K562 (cell line): ENCODE measurements at regions not wholly inside any gene's neighbourhood (a gene's known extent, or its start where the extent isn't known, plus 50 kb on each side); places are given as distances from the start of the nearest gene placed in this dataset.

Experiments
- ATAC-seq: fragments of 200-7000 bp; cut with Tn5 transposase; 3 replicates; pipeline ENCODE4 v1.9.1; 2020; ENCODE audit warnings: moderate library complexity
- BruUV-seq: library from RNA; stranded (reverse); fragments of 400-500 nt; replicated peaks from 2 replicates; lab custom pipeline; 2021; lab: Mats Ljungman, UMichigan
- CTCF ChIA-PET: fragments of 300-600 bp; formaldehyde crosslinking; extraction: SDS; loops from one replicate; lab custom pipeline; 2021; ENCODE audit warnings: low intra/inter-chr PET ratio; lab: Yijun Ruan, JAX
- POLR2A ChIA-PET: fragments of 300-600, 350-650 bp; sonication (Branson Sonifier 250); formaldehyde crosslinking; extraction: SDS; loops from one replicate; lab custom pipeline; 2021; ENCODE audit warnings: antibody characterized with exemption, inconsistent platforms; lab: Yijun Ruan, JAX
- DNase-seq, 4 experiments: peaks; one replicate each; pipeline versions ENCODE4 v3.0.0 to v3.0.0-alpha.2; 2011 to 2018; ENCODE audit warnings: low spot score in 3 of 4, mixed read lengths in 3 of 4; ENCODE audit errors: extremely low read depth in 1 of 4
- FAIRE-seq: peaks from 2 replicates; lab custom pipeline; 2011; peaks lifted over from hg19 to GRCh38; lab: Jason Lieb, UNC
- H2AFZ ChIP-seq: 2 replicates; pipeline ENCODE4 v1.6.0; 2011; ENCODE audit warnings: low read depth, low read length, control low read depth, inconsistent platforms
- H3K27ac ChIP-seq: fragments of 200-600 bp; 3 replicates; pipeline ENCODE4 v1.8.0; 2011; ENCODE audit warnings: low read depth, mild to moderate bottlenecking, control low read depth, inconsistent platforms, low read length, moderate library complexity, mixed read lengths; ENCODE audit errors: extremely low read depth
- H3K27me3 ChIP-seq, 2 experiments: fragments of 300-600 bp in 1 of 2; 2 replicates in 1 of 2; 3 replicates in 1 of 2; pipeline versions ENCODE4 v1.6.0 to v1.8.0; 2011; ENCODE audit warnings: inconsistent platforms in 2 of 2, low read length in 2 of 2, mild to moderate bottlenecking in 1 of 2, mixed read lengths in 1 of 2, moderate library complexity in 1 of 2; ENCODE audit not compliant: control insufficient read depth in 2 of 2, insufficient read depth in 2 of 2
- H3K36me3 ChIP-seq: fragments of 300-600 bp; 3 replicates; pipeline ENCODE4 v1.8.0; 2011; ENCODE audit warnings: mild to moderate bottlenecking, low read length, inconsistent platforms; ENCODE audit not compliant: control insufficient read depth, insufficient read depth
- H3K4me1 ChIP-seq, 2 experiments: fragments of 200-600 bp in 1 of 2; replicated peaks in 1 of 2; 2 replicates in 1 of 2; 3 replicates in 1 of 2; pipeline versions ENCODE4 v1.5.1 to v1.8.0; 2011; ENCODE audit warnings: inconsistent platforms in 2 of 2, low read length in 2 of 2, mild to moderate bottlenecking in 1 of 2, mixed read lengths in 1 of 2, moderate library complexity in 1 of 2; ENCODE audit not compliant: control insufficient read depth in 2 of 2, insufficient read depth in 2 of 2
- H3K4me2 ChIP-seq: 2 replicates; pipeline ENCODE4 v1.6.1; 2011; ENCODE audit warnings: low read length, control low read depth, inconsistent platforms, mixed read lengths; ENCODE audit not compliant: insufficient read depth
- H3K4me3 ChIP-seq: fragments of 200-600 bp; sonication (generic), shearing (Covaris generic); 2 replicates; pipeline ENCODE4 v1.5.1; 2016; ENCODE audit warnings: control low read depth, inconsistent platforms
- H3K79me2 ChIP-seq: fragments of 200-600 bp; 3 replicates; pipeline ENCODE4 v1.8.0; 2011; ENCODE audit warnings: low read length, inconsistent platforms; ENCODE audit not compliant: control insufficient read depth, insufficient read depth
- H3K9ac ChIP-seq, 2 experiments: 2 replicates each; pipeline versions ENCODE4 v1.6.0 to v1.6.1; 2011; ENCODE audit warnings: low read depth in 2 of 2, low read length in 2 of 2, control low read depth in 1 of 2, inconsistent platforms in 1 of 2, mild to moderate bottlenecking in 1 of 2, mixed read lengths in 1 of 2; ENCODE audit not compliant: insufficient read depth in 1 of 2
- H3K9me1 ChIP-seq: one replicate; pipeline ENCODE4 v1.6.0; 2011; ENCODE audit warnings: inconsistent platforms, mild to moderate bottlenecking, low read length, moderate library complexity; ENCODE audit not compliant: control insufficient read depth, insufficient read depth
- H3K9me3 ChIP-seq: replicated peaks from 2 replicates; pipeline ENCODE4 v1.5.1; 2011; ENCODE audit warnings: low read depth, low read length, inconsistent platforms; ENCODE audit not compliant: control insufficient read depth, insufficient read depth
- H4K20me1 ChIP-seq: replicated peaks from 2 replicates; pipeline ENCODE4 v1.6.1; 2011; ENCODE audit warnings: low read length, inconsistent platforms, mixed read lengths; ENCODE audit not compliant: control insufficient read depth, insufficient read depth
- FIP1L1 ChIP-seq: fragments of 200-400 bp; formaldehyde crosslinking; IDR thresholded peaks from 2 replicates; pipeline ENCODE4 v1.6.1; 2018; ENCODE audit warnings: mild to moderate bottlenecking, low read depth, low read length; ENCODE audit not compliant: poor library complexity, severe bottlenecking
- ILK ChIP-seq: fragments of 450-650 bp; IDR thresholded peaks from 2 replicates; pipeline ENCODE4 v1.6.1; 2016; ENCODE audit warnings: missing genetic modification characterization, low read depth, mild to moderate bottlenecking, missing compliant biosample characterization, moderate library complexity, borderline replicate concordance
- PKNOX1 ChIP-seq: fragments of 450-650 bp; IDR thresholded peaks from 2 replicates; pipeline ENCODE4 v1.6.1; 2016
- SPI1 ChIP-seq: IDR thresholded peaks from 2 replicates; pipeline ENCODE4 v1.6.1; 2011; ENCODE audit warnings: low read depth, low read length, control low read depth, borderline replicate concordance
- ZKSCAN1 ChIP-seq: fragments of 150-350 bp; IDR thresholded peaks from 2 replicates; pipeline ENCODE4 v1.6.1; 2016; ENCODE audit warnings: low read depth, low read length
- WGBS: fragments of 100-300 bp; shearing (Covaris generic); methylation state at CpG from one replicate; pipeline ENCODE4 v1.1.6; 2016; ENCODE audit warnings: low coverage, mixed read lengths; ENCODE audit not compliant: insufficient coverage; ENCODE audit errors: missing lambda C conversion rate; 5-methylcytosine and 5-hydroxymethylcytosine counted together
- in situ Hi-C: fragments of 300-500 bp; cut with MboI; formaldehyde crosslinking; loops from 4 replicates; pipeline ENCODE4 v1.15.0; 2018; ENCODE audit warnings: inconsistent platforms, mixed read lengths
- intact Hi-C: fragments of 100-400 bp; cut with micrococcal nuclease; formaldehyde crosslinking; loops from 2 replicates; pipeline ENCODE4 v1.14.2; 2022
- TF ChIP-seq, protein P1 (sequence below): fragments of 150-350 bp; conservative IDR thresholded peaks from 2 replicates; pipeline ENCODE4 v1.6.1; 2014; ENCODE audit warnings: low read length

GRCh38 chr2:120873958-120874887, 138.6 kb downstream of the GLI2 start:
- H3K9me1 ChIP-seq: peaks cover 4% of the 10 kb centered on the region
- intact Hi-C loops (no loop called here), in situ Hi-C loops (no loop called here)
- ATAC-seq (no peak), FAIRE-seq (no peak), DNase-seq (no peak)
- H3K27me3 ChIP-seq: peaks cover 55 to 75% of the 10 kb centered on the region in 2 experiments
- H3K9ac ChIP-seq: no peak overlapping the region
- no peaks in the 10 kb centered on the region for H3K36me3 ChIP-seq
- H3K9me3 ChIP-seq: no peaks in the 10 kb centered on the region
- CTCF ChIA-PET: no interaction called here
- no peak overlapping the region for H3K4me2 ChIP-seq
- H2AFZ ChIP-seq: no peak overlapping the region
- no peak overlapping the region for H3K4me3 ChIP-seq
- peaks cover 5% of the 10 kb centered on the region; the same call in 1 of the 2 replicates for H4K20me1 ChIP-seq
- TF ChIP-seq ZKSCAN1 (no peak), FIP1L1 (no peak), SPI1 (no peak)
- H3K27ac ChIP-seq: no peak overlapping the region
- BruUV-seq: no TSS peak
- POLR2A ChIA-PET: interaction anchor here (1.0 kb wide), 1 partner anchor 11 kb away, joined by 5 read pairs; no protein-coding TSS in a partner anchor
- H3K79me2 ChIP-seq: no peaks in the 10 kb centered on the region
- H3K4me1 ChIP-seq: no peaks in the 10 kb centered on the region; a peak in 2 of 5 replicates
- 2% methylated on average over 26 of the region's 27 CpGs for WGBS

DNA sequence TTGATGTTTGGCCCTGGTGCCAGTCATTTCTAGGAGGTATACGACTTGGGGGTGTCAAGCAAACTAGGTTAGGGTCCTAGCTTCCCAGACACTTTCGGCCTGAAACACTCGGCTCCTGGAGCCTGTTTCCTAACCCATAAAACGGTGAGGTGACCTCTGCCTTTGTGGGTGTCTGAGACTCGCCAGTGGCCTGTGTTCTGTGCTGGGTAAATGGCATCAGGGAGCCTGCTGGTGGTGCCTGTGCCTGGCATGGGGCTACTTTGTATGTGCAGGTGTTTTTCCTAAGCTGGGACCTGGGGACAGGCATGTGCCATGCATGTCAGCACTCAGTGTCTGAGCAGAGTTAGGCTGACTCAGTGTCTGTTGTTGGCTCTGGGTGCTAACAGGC, 139.2 kb downstream of the GLI2 start:
- in situ Hi-C loops (no loop called here), intact Hi-C loops (no loop called here)
- CTCF ChIA-PET: no interaction called here
- no peak overlapping the region for H3K9ac ChIP-seq
- TF ChIP-seq ILK (tag) (no peak), PKNOX1 (no peak)
- TF ChIP-seq, protein P1, sequence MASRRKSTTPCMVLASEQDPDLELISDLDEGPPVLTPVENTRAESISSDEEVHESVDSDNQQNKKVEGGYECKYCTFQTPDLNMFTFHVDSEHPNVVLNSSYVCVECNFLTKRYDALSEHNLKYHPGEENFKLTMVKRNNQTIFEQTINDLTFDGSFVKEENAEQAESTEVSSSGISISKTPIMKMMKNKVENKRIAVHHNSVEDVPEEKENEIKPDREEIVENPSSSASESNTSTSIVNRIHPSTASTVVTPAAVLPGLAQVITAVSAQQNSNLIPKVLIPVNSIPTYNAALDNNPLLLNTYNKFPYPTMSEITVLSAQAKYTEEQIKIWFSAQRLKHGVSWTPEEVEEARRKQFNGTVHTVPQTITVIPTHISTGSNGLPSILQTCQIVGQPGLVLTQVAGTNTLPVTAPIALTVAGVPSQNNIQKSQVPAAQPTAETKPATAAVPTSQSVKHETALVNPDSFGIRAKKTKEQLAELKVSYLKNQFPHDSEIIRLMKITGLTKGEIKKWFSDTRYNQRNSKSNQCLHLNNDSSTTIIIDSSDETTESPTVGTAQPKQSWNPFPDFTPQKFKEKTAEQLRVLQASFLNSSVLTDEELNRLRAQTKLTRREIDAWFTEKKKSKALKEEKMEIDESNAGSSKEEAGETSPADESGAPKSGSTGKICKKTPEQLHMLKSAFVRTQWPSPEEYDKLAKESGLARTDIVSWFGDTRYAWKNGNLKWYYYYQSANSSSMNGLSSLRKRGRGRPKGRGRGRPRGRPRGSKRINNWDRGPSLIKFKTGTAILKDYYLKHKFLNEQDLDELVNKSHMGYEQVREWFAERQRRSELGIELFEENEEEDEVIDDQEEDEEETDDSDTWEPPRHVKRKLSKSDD: no peak
- no peak overlapping the region for H3K27ac ChIP-seq
- no peak overlapping the region for H3K4me2 ChIP-seq
- peaks cover 58 to 77% of the 10 kb centered on the region in 2 experiments for H3K27me3 ChIP-seq
- H3K9me3 ChIP-seq: no peaks in the 10 kb centered on the region
- FAIRE-seq (no peak), ATAC-seq (no peak), DNase-seq (no peak)
- peaks cover 5% of the 10 kb centered on the region; the same call in 1 of the 2 replicates for H4K20me1 ChIP-seq
- peaks cover 4% of the 10 kb centered on the region for H3K9me1 ChIP-seq
- WGBS: 0% methylated on average over 3 of the region's 5 CpGs
- BruUV-seq: no TSS peak
- no peak overlapping the region for H3K4me3 ChIP-seq
- H2AFZ ChIP-seq: no peak overlapping the region
- H3K36me3 ChIP-seq: no peaks in the 10 kb centered on the region
- POLR2A ChIA-PET: interaction anchor here (0.6 to 1.0 kb wide), 2 partner anchors 11 to 90 kb away, joined by 4 to 5 read pairs; no protein-coding TSS in a partner anchor
- H3K4me1 ChIP-seq: peaks cover 0 to 4% of the 10 kb centered on the region in 2 experiments; a peak in 2 of 5 replicates
- no peaks in the 10 kb centered on the region for H3K79me2 ChIP-seq
